Ovary (tissue), 3 donors: ENCODE measurements at regions not wholly inside any gene's neighbourhood (a gene's known extent, or its start where the extent isn't known, plus 50 kb on each side); places are given as distances from the start of the nearest gene placed in this dataset.

Experiments used
- POLR2A ChIP-seq: fragments of 450-650 bp; IDR thresholded peaks from one replicate; pipeline ENCODE4 v1.6.1; 2017; ENCODE audit warnings: antibody characterized with exemption, mild to moderate bottlenecking, moderate library complexity
- TF ChIP-seq, protein P1 (sequence below), 3 donors: fragments of 450-650 bp in 2 of 3; fragments of 200-600 bp in 1 of 3; IDR thresholded peaks; one replicate each; pipeline versions ENCODE4 v1.5.1 to v1.8.0; 2016 to 2022; ENCODE audit warnings: antibody characterized with exemption in 3 of 3, mild to moderate bottlenecking in 1 of 3
- donor health status: DM: no; HTN: no; CAD: no.

DNA sequence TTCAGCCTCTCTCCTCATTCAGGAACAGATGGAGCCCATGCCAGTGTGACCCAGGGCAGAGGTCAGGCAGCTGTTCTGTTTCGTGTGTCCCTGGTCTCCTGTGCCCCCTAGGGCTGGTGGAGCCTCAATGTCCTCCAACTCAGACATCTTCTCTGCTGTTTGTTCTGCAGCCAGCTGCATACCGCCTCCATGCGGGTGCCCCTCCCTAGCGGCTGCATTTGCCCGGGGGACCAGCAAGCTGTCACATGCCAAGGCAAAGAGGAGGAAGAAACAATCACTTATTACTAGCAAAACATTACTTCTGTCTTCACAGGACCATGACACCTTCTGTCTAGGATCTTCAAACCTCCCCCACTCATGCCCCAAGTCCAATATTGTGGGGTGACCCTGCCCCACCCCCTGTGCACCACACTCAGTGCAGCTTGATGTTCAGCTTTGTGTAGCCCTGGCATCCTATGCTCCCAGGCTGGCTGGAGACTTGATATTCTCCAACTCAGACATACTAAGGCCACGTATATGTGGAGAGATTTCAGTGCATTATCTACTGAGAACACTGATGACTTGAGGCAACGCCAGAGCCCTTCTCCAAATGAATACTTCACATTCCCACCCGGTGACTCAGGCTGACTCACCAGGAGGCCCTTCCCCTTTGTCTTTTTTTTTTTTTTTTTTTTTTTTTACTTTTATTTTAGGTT is 188.9 kb downstream of the SKIDA1 start:
- TF ChIP-seq POLR2A = no peak
- TF ChIP-seq, protein P1, sequence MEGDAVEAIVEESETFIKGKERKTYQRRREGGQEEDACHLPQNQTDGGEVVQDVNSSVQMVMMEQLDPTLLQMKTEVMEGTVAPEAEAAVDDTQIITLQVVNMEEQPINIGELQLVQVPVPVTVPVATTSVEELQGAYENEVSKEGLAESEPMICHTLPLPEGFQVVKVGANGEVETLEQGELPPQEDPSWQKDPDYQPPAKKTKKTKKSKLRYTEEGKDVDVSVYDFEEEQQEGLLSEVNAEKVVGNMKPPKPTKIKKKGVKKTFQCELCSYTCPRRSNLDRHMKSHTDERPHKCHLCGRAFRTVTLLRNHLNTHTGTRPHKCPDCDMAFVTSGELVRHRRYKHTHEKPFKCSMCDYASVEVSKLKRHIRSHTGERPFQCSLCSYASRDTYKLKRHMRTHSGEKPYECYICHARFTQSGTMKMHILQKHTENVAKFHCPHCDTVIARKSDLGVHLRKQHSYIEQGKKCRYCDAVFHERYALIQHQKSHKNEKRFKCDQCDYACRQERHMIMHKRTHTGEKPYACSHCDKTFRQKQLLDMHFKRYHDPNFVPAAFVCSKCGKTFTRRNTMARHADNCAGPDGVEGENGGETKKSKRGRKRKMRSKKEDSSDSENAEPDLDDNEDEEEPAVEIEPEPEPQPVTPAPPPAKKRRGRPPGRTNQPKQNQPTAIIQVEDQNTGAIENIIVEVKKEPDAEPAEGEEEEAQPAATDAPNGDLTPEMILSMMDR (IDR thresholded peaks at IDR 0.05) = no peak
